Keratinocyte (primary cell): ENCODE measurements at regions not wholly inside any gene's neighbourhood (a gene's known extent, or its start where the extent isn't known, plus 50 kb on each side); places are given as distances from the start of the nearest gene placed in this dataset.

Source experiments
- DNase-seq: peaks from one replicate; pipeline ENCODE4 v3.0.0-alpha.2; 2011; ENCODE audit warnings: low read depth, missing footprints, low spot score
- FAIRE-seq: peaks from 2 replicates; lab custom pipeline; 2011; peaks lifted over from hg19 to GRCh38; lab: Jason Lieb, UNC
- H2AFZ ChIP-seq: 2 replicates; pipeline ENCODE4 v1.6.0; 2012; ENCODE audit warnings: low read length, control low read depth, inconsistent platforms; ENCODE audit not compliant: control insufficient read depth
- H3K27ac ChIP-seq: 2 replicates; pipeline ENCODE4 v1.5.1; 2011; ENCODE audit warnings: low read length; ENCODE audit not compliant: control insufficient read depth, insufficient read depth
- H3K27me3 ChIP-seq: 3 replicates; pipeline ENCODE4 v1.6.0; 2011; ENCODE audit warnings: low read length; ENCODE audit not compliant: control insufficient read depth, insufficient read depth; ENCODE audit errors: extremely low read depth
- H3K36me3 ChIP-seq, 2 experiments: 2 replicates in 1 of 2; 3 replicates in 1 of 2; pipeline ENCODE4 v1.5.1; 2011; ENCODE audit warnings: low read length in 2 of 2, mild to moderate bottlenecking in 1 of 2; ENCODE audit not compliant: control insufficient read depth in 2 of 2, insufficient read depth in 2 of 2; ENCODE audit errors: extremely low read depth in 1 of 2
- H3K4me1 ChIP-seq: 3 replicates; pipeline ENCODE4 v1.5.1; 2011; ENCODE audit warnings: low read length; ENCODE audit not compliant: control insufficient read depth, insufficient read depth; ENCODE audit errors: extremely low read depth
- H3K4me2 ChIP-seq: 3 replicates; pipeline ENCODE4 v1.6.0; 2011; ENCODE audit warnings: low read depth, low read length; ENCODE audit not compliant: control insufficient read depth, insufficient read depth; ENCODE audit errors: extremely low read depth
- H3K4me3 ChIP-seq, 3 experiments: fragments of 200-600 bp in 1 of 3; sonication (generic) in 1 of 3; 2 replicates in 2 of 3; 3 replicates in 1 of 3; pipeline ENCODE4 v1.5.1; 2011 to 2016; ENCODE audit warnings: low read length in 3 of 3, mild to moderate bottlenecking in 3 of 3, control low read depth in 2 of 3, inconsistent platforms in 1 of 3, low read depth in 1 of 3, mixed read lengths in 1 of 3, mixed run types in 1 of 3, moderate library complexity in 1 of 3; ENCODE audit not compliant: control insufficient read depth in 2 of 3, insufficient read depth in 2 of 3; ENCODE audit errors: extremely low read depth in 1 of 3
- H3K79me2 ChIP-seq: 2 replicates; pipeline ENCODE4 v1.6.0; 2012; ENCODE audit warnings: low read length; ENCODE audit not compliant: control insufficient read depth, insufficient read depth
- H3K9ac ChIP-seq: 3 replicates; pipeline ENCODE4 v1.6.0; 2011; ENCODE audit warnings: low read length; ENCODE audit not compliant: control insufficient read depth, insufficient read depth; ENCODE audit errors: extremely low read depth
- H3K9me1 ChIP-seq: 3 replicates; pipeline ENCODE4 v1.6.0; 2011; ENCODE audit warnings: low read length; ENCODE audit not compliant: control insufficient read depth, insufficient read depth; ENCODE audit errors: extremely low read depth
- H3K9me3 ChIP-seq: 2 replicates; pipeline ENCODE4 v1.5.1; 2012; ENCODE audit warnings: low read depth, low read length; ENCODE audit not compliant: control insufficient read depth
- H4K20me1 ChIP-seq: 3 replicates; pipeline ENCODE4 v1.6.0; 2011; ENCODE audit warnings: low read length; ENCODE audit not compliant: control insufficient read depth, insufficient read depth; ENCODE audit errors: extremely low read depth
- EZH2 ChIP-seq: IDR thresholded peaks from one replicate; pipeline ENCODE4 v1.6.1; 2012; ENCODE audit warnings: inconsistent platforms, mild to moderate bottlenecking, low read length, moderate library complexity
- dilution Hi-C: fragments of 300-500 bp; cut with MboI; formaldehyde crosslinking; loops from one replicate; pipeline ENCODE4 v1.7.0; 2020; ENCODE audit warnings: low sequenced_read_pairs; ENCODE audit not compliant: extremely low pct_ligation_motif_present
- TF ChIP-seq, protein P1 (sequence below), 3 experiments: IDR thresholded peaks in 1 of 3; conservative IDR thresholded peaks in 1 of 3; optimal IDR thresholded peaks in 1 of 3; 2 replicates in 2 of 3; 3 replicates in 1 of 3; pipeline versions ENCODE3 to v1.5.1; 2011; ENCODE audit warnings: low read length in 3 of 3, mild to moderate bottlenecking in 3 of 3, moderate library complexity in 2 of 3, control low read depth in 1 of 3, inconsistent platforms in 1 of 3; ENCODE audit not compliant: insufficient read depth in 2 of 3; ENCODE audit errors: extremely low read depth in 1 of 3

DNA sequence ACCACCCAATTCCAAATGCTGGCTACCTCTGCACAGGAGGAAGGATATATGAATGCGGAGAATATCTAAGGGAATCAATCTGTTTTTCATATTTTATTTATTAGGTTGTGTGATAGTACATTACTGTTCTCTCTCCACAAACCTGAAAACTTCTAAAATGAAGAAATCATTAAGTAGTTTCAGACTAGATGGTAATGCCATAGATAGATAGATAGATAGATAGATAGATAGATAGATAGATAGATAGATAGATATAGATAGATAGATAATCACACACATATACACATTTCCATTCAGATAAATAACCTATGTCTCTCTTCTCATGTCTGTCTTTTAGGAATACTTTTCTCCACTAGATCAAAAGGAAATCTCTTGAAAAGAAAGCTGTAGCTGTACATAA lies 126.1 kb upstream of the TSPAN8 start:
- H3K9me1 ChIP-seq, result no peaks in the 10 kb centered on the region
- H3K27ac ChIP-seq, result no peak overlapping the region
- FAIRE-seq (no peak), DNase-seq (no peak)
- no peaks in the 10 kb centered on the region for H3K27me3 ChIP-seq
- no peak overlapping the region for H2AFZ ChIP-seq
- H3K9ac ChIP-seq, result no peak overlapping the region
- H3K4me3 ChIP-seq, result no peak overlapping the region
- H3K4me2 ChIP-seq, result no peak overlapping the region
- no peaks in the 10 kb centered on the region for H3K79me2 ChIP-seq
- no peaks in the 10 kb centered on the region for H3K36me3 ChIP-seq
- dilution Hi-C loops, result no loop called here
- H3K9me3 ChIP-seq, result no peaks in the 10 kb centered on the region
- TF ChIP-seq EZH2, result no peak
- TF ChIP-seq, protein P1, sequence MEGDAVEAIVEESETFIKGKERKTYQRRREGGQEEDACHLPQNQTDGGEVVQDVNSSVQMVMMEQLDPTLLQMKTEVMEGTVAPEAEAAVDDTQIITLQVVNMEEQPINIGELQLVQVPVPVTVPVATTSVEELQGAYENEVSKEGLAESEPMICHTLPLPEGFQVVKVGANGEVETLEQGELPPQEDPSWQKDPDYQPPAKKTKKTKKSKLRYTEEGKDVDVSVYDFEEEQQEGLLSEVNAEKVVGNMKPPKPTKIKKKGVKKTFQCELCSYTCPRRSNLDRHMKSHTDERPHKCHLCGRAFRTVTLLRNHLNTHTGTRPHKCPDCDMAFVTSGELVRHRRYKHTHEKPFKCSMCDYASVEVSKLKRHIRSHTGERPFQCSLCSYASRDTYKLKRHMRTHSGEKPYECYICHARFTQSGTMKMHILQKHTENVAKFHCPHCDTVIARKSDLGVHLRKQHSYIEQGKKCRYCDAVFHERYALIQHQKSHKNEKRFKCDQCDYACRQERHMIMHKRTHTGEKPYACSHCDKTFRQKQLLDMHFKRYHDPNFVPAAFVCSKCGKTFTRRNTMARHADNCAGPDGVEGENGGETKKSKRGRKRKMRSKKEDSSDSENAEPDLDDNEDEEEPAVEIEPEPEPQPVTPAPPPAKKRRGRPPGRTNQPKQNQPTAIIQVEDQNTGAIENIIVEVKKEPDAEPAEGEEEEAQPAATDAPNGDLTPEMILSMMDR (optimal IDR thresholded peaks at IDR 0.05 in 1 of 3, IDR thresholded peaks at IDR 0.05 in 1 of 3, conservative IDR thresholded peaks at IDR 0.05 in 1 of 3; ENCODE audit: extremely low read depth in 1 of 3, insufficient read depth in 2 of 3, low read length in 3 of 3), result no peak
- H4K20me1 ChIP-seq, result no peaks in the 10 kb centered on the region
- no peaks in the 10 kb centered on the region for H3K4me1 ChIP-seq

DNA sequence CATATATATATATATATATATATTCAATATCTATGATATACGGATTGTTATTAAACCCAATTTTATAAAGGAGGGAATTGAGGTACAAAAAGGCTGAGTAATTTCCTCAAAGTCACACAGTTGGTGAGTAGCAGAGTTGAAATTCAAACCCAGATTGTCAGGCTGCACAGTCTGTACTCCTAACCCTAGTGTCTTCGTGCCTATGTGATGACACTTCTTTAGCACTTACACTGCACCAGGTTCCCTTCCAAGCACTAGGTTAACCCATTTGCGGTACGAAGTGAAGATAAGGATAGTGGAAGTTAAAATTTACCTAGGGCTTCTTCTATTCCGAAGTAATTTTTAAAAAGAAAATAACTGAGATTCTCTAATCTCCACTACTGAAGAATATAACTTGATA lies 125.1 kb upstream of the TSPAN8 start:
- no peak for FAIRE-seq
- dilution Hi-C loops, result no loop called here

More for the DNA sequence above, 125.1 kb upstream of the TSPAN8 start:
- no peaks in the 10 kb centered on the region for H3K36me3 ChIP-seq
- H3K4me1 ChIP-seq, result no peaks in the 10 kb centered on the region
- no peak for DNase-seq
- H3K9me1 ChIP-seq, result no peaks in the 10 kb centered on the region
- TF ChIP-seq, protein P1 (optimal IDR thresholded peaks at IDR 0.05 in 1 of 3, IDR thresholded peaks at IDR 0.05 in 1 of 3, conservative IDR thresholded peaks at IDR 0.05 in 1 of 3; ENCODE audit: extremely low read depth in 1 of 3, insufficient read depth in 2 of 3, low read length in 3 of 3), result no peak
- TF ChIP-seq EZH2, result no peak
- no peaks in the 10 kb centered on the region for H3K27me3 ChIP-seq
- H3K4me2 ChIP-seq, result no peak overlapping the region
- no peaks in the 10 kb centered on the region for H4K20me1 ChIP-seq
- H3K4me3 ChIP-seq, result no peak overlapping the region
- no peak overlapping the region for H3K9ac ChIP-seq
- no peak overlapping the region for H2AFZ ChIP-seq
- no peaks in the 10 kb centered on the region for H3K79me2 ChIP-seq
- H3K9me3 ChIP-seq, result no peaks in the 10 kb centered on the region
- no peak overlapping the region for H3K27ac ChIP-seq
